ENCODE measurements at regions not wholly inside any gene's neighbourhood (a gene's known extent, or its start where the extent isn't known, plus 50 kb on each side); places are given as distances from the start of the nearest gene placed in this dataset.
"Not testable (repeated sequence)": the region's sequence is repeated elsewhere in the genome, so short reads cannot be mapped to it uniquely, and the experiment has no call there.

DNA sequence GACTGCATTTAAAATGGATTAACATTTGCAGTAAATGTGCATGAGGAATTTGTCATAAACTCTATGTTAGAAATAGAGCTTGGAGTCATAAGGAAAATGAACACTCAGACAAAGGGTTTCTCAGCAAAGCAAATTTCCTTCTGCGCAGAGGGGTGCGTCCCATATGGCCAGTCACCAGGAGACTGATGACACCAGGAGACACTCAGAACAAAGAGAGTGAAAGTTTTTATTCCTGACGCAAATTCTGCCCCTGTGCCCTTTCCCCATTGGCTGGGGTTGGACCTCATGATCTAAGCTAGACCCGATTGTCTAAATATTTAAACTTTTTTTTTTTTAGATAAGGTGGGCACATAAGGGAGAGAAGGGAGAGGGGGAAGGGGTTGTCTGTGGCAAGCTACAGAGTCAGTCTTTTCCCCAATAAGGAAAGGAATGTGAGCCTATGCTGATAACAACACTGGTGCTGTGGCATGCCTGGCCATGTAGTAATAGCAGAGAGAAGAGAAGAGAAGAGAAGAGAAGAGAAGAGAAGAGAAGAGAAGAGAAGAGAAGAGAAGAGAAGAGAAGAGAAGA lies 202.0 kb downstream of the POM121L12 start:
- ATAC-seq (ENCODE audit: low FRiP score): no peak
- TF ChIP-seq, protein P1, sequence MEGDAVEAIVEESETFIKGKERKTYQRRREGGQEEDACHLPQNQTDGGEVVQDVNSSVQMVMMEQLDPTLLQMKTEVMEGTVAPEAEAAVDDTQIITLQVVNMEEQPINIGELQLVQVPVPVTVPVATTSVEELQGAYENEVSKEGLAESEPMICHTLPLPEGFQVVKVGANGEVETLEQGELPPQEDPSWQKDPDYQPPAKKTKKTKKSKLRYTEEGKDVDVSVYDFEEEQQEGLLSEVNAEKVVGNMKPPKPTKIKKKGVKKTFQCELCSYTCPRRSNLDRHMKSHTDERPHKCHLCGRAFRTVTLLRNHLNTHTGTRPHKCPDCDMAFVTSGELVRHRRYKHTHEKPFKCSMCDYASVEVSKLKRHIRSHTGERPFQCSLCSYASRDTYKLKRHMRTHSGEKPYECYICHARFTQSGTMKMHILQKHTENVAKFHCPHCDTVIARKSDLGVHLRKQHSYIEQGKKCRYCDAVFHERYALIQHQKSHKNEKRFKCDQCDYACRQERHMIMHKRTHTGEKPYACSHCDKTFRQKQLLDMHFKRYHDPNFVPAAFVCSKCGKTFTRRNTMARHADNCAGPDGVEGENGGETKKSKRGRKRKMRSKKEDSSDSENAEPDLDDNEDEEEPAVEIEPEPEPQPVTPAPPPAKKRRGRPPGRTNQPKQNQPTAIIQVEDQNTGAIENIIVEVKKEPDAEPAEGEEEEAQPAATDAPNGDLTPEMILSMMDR (IDR thresholded peaks at IDR 0.05): no peak
- DNase-seq (ENCODE audit: low spot score): no peak

DNA sequence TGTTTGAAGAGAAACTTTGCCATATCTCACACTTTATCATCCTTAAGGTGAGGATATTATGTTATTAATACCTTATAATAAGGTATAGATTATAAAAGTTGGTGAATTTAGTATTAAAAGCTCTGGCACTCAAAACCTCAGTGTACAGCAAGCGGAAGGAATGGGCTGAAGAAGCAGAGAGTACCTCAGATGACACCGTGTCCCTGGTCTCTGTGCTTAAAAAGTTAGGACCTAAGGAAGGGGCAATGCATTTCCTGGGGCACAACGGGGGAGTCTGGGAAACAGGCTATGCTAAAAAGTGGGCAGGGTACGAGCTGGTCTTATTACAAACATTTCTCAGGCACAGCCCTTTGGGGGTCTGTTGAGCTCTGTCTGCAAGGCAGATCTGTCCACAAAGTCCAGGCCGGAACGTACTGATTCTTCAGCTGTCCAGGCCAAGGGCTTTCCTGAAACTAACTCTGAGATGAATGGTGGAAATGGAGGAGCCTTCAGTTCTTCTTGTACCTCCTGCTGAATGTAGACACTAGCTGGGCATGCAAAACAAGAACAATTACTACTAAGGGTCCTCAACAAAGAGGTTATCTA lies 202.7 kb downstream of the POM121L12 start:
- ATAC-seq (ENCODE audit: low FRiP score): no peak
- TF ChIP-seq, protein P1 (IDR thresholded peaks at IDR 0.05): no peak
- no peak for DNase-seq (ENCODE audit: low spot score)

DNA sequence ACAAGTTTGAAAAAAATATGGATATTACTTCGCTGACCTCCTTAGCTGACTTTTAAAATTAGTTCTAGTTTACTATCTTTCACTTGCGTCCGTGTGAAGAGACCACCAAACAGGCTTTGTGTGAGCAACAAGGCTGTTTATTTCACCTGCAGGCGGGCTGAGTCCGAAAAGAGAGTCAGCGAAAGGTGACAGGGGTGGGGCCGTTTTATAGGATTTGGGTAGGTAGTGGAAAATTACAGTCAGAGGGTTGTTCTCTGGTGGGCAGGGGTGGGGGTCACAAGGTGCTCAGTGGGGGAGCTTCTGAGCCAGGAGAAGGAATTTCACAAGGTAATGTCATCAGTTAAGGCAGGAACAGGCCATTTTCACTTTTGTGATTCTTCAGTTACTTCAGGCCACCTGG lies 203.7 kb downstream of the POM121L12 start:
- not testable (repeated sequence) for DNase-seq (ENCODE audit: low spot score); ATAC-seq (ENCODE audit: low FRiP score)

DNA sequence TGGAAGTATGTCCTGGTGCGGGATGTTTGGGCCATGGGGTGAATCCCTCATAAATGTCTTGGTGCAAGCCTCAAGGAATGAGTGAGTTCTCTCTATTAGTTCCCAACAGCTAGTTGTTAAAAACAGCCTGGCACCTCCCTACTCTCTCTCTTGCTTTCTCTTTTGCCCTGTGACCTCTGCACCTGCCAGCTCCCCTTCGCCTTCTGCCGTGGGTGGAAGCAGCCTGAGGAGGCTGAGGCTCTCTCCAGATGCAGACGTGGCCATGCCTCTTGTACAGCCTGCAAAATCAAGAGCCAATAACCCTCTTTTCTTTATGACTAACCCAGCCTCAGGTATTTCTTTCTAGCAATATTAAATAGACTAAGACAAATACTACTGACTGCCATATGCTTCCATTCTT lies 210.3 kb downstream of the POM121L12 start:
- TF ChIP-seq, protein P1 (IDR thresholded peaks at IDR 0.05): no peak
- DNase-seq (ENCODE audit: low spot score) (no peak), ATAC-seq (ENCODE audit: low FRiP score) (no peak)

DNA sequence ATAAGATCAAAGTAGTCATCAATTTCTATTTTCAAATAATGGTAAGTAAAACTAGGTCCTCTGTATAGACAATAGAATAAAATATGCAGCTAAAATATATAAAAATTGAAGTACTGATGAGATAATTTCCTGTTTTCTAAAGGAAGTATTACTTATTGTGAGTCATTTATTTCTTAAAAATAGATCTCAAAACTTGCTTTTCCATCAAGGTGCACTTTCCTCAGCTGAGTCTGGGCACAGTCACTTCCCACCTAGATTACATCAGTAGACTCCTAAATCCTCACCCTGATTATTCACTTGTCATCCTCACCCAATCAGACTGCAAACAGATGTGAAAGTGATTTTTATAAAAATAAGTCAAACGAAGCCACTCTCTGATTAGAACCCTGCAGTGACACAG lies 211.5 kb downstream of the POM121L12 start:
- no peak for DNase-seq (ENCODE audit: low spot score)
- TF ChIP-seq, protein P1 (IDR thresholded peaks at IDR 0.05): no peak
- no peak for ATAC-seq (ENCODE audit: low FRiP score)

DNA sequence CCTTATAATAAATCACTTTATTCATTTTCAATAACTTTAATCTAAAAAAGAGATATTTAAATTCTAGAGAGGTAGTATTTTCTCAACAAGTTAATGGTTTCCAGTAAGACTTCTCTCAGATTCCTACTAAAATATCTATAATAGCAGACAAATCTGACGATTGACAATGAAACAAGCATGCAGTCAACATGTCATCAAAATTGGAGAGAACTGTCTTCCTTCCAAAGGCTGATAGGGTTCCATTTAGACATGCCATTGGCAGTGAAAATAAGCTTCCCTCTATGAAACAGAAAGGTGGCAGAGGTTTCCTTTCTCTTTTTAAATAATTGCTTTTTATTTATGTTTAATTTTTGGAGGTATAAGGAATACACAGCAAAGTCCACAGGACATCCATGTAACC lies 217.1 kb downstream of the POM121L12 start:
- no peak for ATAC-seq (ENCODE audit: low FRiP score)
- no peak for DNase-seq (ENCODE audit: low spot score)
- TF ChIP-seq, protein P1 (IDR thresholded peaks at IDR 0.05): no peak

DNA sequence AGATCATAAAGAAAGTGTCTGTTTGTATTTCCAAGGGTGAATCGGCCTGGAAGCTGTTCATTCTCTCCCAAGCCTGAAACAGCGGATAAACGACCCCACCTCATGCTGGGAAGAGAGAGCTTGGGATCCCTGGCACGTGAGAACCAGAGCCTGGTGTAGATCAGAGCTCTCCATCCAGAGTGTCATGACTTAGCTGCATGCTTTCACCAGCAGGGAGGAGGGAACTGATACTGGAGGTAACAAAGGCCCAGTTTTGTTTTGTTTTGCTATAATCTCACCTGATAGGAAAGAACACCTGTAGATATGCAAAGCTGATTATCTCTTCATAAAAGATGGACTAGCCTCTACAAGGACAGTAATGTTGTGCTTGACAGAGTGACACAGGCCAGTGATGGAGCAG lies 236.6 kb downstream of the POM121L12 start:
- DNase-seq (ENCODE audit: low spot score) (no peak), ATAC-seq (ENCODE audit: low FRiP score) (no peak)
- TF ChIP-seq, protein P1 (IDR thresholded peaks at IDR 0.05): no peak

All from omental fat pad (tissue), 3 donors.